Non-pigmented ciliary epithelial cell (primary cell): ENCODE measurements at regions not wholly inside any gene's neighbourhood (a gene's known extent, or its start where the extent isn't known, plus 50 kb on each side); places are given as distances from the start of the nearest gene placed in this dataset.
"Not testable (repeated sequence)": the region's sequence is repeated elsewhere in the genome, so short reads cannot be mapped to it uniquely, and the experiment has no call there.

Source experiments
- DNase-seq: peaks from one replicate; pipeline ENCODE4 v3.0.0-alpha.2; 2010; ENCODE audit warnings: low read depth

DNA sequence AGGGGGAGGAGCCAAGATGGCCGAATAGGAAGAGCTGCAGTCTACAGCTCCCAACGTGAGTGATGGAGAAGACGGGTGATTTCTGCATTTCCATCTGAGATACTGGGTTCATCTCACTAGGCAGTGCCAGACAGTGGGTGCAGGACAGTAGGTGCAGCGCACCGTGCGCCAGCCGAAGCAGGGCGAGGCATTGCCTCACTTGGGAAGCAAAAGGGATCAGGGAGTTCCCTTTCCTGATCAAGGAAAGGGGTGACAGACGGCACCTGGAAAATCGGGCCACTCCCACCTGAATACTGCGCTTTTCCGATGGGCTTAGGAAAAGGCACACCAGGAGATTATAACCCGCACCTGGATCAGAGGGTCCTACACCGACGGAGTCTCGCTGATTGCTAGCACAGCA, 121.1 kb upstream of the SESTD1 start:
- not testable (repeated sequence) for DNase-seq

- no peak for DNase-seq
Measured at GRCh38 chr2:179383975-179384374, 119.3 kb upstream of the SESTD1 start.

- DNase-seq: no peak
Measured at GRCh38 chr2:179377296-179377695, 112.7 kb upstream of the SESTD1 start.

DNA sequence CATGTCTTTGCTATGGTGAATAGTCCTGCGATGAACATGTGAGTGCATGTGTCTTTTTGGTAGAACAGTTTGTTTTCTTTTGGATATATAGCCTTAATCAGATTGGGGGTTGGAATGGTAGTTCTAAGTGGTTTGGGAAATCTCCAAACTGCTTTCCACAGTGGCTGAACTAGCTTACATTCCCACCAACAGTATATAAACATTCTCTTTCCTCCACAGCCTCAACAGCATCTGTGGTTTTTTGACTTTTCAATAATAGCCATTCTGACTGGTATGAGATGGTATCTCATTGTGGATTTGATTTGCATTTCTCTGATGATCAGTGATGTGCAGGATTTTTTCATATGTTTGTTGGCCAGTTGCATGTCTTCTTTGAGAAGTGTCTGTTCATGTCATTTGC, 112.2 kb upstream of the SESTD1 start:
- no peak for DNase-seq

GRCh38 chr2:179373816-179374215, 109.2 kb upstream of the SESTD1 start:
- no peak for DNase-seq

GRCh38 chr2:179365561-179365960, 100.9 kb upstream of the SESTD1 start:
- not testable (repeated sequence) for DNase-seq

GRCh38 chr2:179355881-179356280, 91.2 kb upstream of the SESTD1 start:
- no peak for DNase-seq

- DNase-seq: no peak
Measured at GRCh38 chr2:179354739-179355537, 90.3 kb upstream of the SESTD1 start.

DNA sequence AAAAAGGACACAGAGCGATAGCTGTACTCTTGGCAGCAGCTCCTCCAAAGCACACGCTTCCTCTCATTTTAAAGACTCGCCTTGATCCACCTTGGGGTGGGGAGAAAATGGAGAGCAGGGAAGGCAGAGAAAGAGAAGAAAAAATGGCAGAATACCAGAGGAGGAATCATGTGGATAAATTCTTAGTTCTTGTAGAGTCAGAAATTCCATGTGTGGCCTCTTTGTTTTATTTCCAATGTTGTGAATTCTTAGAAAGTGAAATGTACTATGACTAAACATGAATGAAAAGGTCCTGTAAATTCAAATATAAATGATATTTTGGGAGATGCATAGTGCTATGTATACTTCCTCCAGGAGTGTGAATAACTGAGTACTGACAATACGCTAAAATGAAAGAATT, 89.7 kb upstream of the SESTD1 start:
- DNase-seq: no peak

DNA sequence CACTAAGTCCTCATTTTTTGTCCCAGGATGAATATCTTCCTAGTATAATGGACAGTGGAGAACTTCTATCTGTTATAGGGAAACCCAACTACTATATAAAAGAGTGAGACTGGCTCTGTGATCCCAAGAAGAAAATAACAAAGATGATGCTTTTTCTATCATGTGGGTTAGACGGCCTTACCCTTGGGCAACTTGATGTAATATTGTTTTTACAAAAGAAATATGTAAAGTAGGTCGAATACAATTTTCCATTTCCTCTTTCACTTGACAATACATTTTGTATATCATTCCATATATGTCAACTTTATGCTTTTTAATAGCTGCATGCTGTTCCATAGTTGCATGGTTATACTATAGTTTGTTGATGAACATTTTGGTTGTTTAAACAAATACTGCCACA, 87.5 kb upstream of the SESTD1 start:
- no peak for DNase-seq

- DNase-seq: no peak
Measured at GRCh38 chr2:179351057-179351456, 86.4 kb upstream of the SESTD1 start.

DNA sequence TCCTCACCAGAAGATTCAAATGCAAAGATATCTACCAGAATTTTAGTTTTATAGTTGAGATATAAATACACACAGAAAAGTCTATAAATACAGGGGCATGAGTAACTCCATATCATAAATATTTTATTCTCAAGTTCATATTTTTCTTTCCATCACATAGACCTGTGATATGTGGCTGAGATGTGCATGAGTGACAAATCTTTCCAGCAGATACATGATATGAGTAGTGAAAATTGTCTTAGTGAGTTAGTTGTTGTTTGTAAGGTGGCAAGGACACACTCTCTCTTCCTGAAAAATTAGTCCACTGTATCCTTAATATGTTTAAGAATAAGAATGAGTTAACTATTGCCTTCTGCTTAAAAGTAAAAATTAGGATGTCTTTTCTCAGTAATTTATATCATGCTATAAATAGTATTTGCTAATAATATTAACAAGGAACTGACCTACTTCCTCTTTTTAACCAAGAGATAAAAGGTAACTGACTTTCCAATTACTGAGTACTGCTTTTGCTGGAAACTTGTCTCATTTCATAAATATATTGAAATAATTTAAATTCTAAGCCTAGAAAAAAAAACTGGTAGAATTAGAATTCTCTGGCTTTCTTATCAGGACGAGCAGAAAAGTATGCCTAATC, 85.2 kb upstream of the SESTD1 start:
- DNase-seq: no peak

GRCh38 chr2:179348906-179349305, 84.3 kb upstream of the SESTD1 start:
- no peak for DNase-seq

GRCh38 chr2:179344970-179345369, 80.3 kb upstream of the SESTD1 start:
- no peak for DNase-seq

GRCh38 chr2:179344280-179344964, 79.8 kb upstream of the SESTD1 start:
- no peak for DNase-seq

- no peak for DNase-seq
Measured at GRCh38 chr2:179343945-179344279, 79.3 kb upstream of the SESTD1 start.

- no peak for DNase-seq
Measured at GRCh38 chr2:179341152-179341866, 76.7 kb upstream of the SESTD1 start.

DNA sequence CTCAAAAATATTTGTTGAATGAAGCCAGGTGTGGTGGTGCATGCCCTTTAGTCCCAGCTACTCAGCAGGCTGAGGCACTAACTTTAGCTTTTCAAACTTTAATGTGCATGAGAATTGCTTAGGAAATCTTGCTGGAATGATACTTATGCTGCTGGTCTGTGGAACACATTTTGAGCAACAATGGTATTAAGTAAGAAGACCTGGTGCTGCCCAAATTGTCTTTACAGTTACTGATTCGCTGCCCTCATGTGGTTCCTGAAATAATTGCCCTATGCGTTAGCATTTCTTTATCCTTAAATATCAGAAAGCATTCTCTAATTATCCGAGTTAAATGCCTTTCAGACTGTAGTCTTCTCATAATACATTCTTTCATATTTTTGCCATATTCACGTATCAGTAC, 76.0 kb upstream of the SESTD1 start:
- DNase-seq: no peak

GRCh38 chr2:179338681-179339080, 74.0 kb upstream of the SESTD1 start:
- DNase-seq: no peak

DNA sequence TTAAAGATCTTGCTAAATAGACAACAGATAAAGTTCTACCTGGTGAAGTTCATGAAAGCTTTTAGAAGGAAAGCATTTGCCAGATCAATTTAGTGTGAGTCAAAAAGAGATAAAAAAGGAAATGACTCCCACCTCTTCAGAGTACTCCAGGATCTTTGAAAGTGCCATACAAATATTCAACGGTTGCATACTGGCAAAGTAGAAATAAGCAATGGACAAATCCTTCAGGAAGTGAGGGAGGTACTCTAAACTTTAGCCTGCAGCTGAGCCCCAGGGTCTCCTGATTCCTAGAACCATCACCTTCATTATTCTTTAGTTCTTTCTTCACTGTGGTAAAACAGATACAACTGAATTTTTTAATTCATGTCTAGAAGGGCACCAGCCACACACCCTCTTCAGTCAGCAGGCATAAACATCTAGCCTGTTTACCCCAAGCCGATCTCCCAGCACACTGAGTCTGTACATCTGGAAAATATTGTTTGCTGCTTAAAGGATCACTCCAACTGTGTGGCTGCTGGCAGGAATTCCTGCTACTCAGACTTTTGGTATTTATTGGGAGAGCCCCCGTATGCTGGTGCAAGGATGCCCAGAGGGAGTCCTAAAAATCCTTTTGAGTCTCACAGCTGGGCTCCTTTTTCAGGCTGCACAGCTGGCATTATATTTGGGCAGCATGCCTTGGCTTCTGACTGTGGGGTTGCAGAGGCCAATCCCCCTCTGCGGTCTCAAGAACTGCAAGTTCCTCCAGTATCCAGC, 72.3 kb upstream of the SESTD1 start:
- DNase-seq: no peak

- no peak for DNase-seq
Measured at GRCh38 chr2:179335732-179336131, 71.1 kb upstream of the SESTD1 start.

DNA sequence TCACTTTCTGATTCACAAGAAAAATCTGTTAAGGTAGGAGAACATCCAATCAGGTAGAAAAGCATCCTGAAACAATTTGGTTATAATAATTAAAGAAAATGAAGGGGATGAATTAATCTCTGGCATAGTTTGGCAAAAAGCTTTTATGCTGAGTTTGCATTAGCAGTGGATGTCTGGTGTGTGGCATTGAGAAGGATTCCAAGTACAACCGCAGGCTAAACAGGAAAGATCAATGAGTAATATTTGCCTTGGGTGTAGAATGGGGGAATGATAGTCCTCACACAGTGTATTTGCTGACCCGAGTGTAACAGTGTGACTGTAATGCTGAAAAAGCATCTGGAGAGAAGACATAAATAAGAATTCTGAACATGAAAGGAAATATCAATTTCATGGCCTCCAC, 68.3 kb upstream of the SESTD1 start:
- DNase-seq: peak; percentile 68
